Neuronal stem cell (in vitro differentiated cells): ENCODE measurements at regions not wholly inside any gene's neighbourhood (a gene's known extent, or its start where the extent isn't known, plus 50 kb on each side); places are given as distances from the start of the nearest gene placed in this dataset.

Source experiments
- DNase-seq: peaks from one replicate; pipeline ENCODE4 v3.0.0-alpha.2; 2013; ENCODE audit warnings: low spot score
- H2AFZ ChIP-seq: one replicate; pipeline ENCODE4 v1.6.1; 2013; ENCODE audit warnings: mild to moderate bottlenecking, low read length, inconsistent platforms
- H2AK5ac ChIP-seq: 2 replicates; pipeline ENCODE4 v1.6.1; 2013; ENCODE audit warnings: low read depth, mild to moderate bottlenecking, inconsistent platforms, low read length, moderate library complexity, mixed read lengths
- H2BK120ac ChIP-seq: 2 replicates; pipeline ENCODE4 v1.6.1; 2013; ENCODE audit warnings: low read depth, mild to moderate bottlenecking, inconsistent platforms, low read length, moderate library complexity, mixed read lengths
- H2BK12ac ChIP-seq: one replicate; pipeline ENCODE4 v1.6.1; 2013; ENCODE audit warnings: low read length, inconsistent platforms
- H2BK15ac ChIP-seq: 2 replicates; pipeline ENCODE4 v1.6.1; 2013; ENCODE audit warnings: mild to moderate bottlenecking, low read length, inconsistent platforms, mixed read lengths
- H2BK5ac ChIP-seq: one replicate; pipeline ENCODE4 v1.6.1; 2013; ENCODE audit warnings: inconsistent platforms, mild to moderate bottlenecking, low read length, moderate library complexity
- H3K14ac ChIP-seq: one replicate; pipeline ENCODE4 v1.6.1; 2013; ENCODE audit warnings: low read length, inconsistent platforms
- H3K18ac ChIP-seq: 2 replicates; pipeline ENCODE4 v1.6.1; 2013; ENCODE audit warnings: low read length, inconsistent platforms
- H3K23ac ChIP-seq: 2 replicates; pipeline ENCODE4 v1.6.1; 2013; ENCODE audit warnings: low read depth, mild to moderate bottlenecking, mixed read lengths, low read length, inconsistent platforms; ENCODE audit not compliant: poor library complexity
- H3K27ac ChIP-seq: replicated peaks from 3 replicates; pipeline ENCODE4 v1.5.1; 2013; ENCODE audit warnings: low read length, inconsistent platforms
- H3K27me3 ChIP-seq, 3 experiments: 2 replicates each; pipeline ENCODE4 v1.6.1; 2013; ENCODE audit warnings: low read length in 3 of 3, mild to moderate bottlenecking in 2 of 3, inconsistent platforms in 1 of 3, low read depth in 1 of 3, mixed read lengths in 1 of 3, moderate library complexity in 1 of 3; ENCODE audit not compliant: control insufficient read depth in 3 of 3, insufficient read depth in 3 of 3
- H3K36me3 ChIP-seq, 2 donors: replicated peaks in 1 of 2; 2 replicates each; pipeline ENCODE4 v1.6.1; 2013; ENCODE audit warnings: low read length in 2 of 2; ENCODE audit not compliant: control insufficient read depth in 2 of 2, insufficient read depth in 2 of 2
- H3K4ac ChIP-seq: 2 replicates; pipeline ENCODE4 v1.6.1; 2013; ENCODE audit warnings: inconsistent platforms, mild to moderate bottlenecking, low read length, moderate library complexity
- H3K4me1 ChIP-seq, 2 donors: 1 replicate in 1 of 2; 2 replicates in 1 of 2; pipeline ENCODE4 v1.6.1; 2013; ENCODE audit warnings: low read length in 2 of 2, low read depth in 1 of 2; ENCODE audit not compliant: control insufficient read depth in 2 of 2, insufficient read depth in 1 of 2
- H3K4me2 ChIP-seq: one replicate; pipeline ENCODE4 v1.6.1; 2013; ENCODE audit warnings: mild to moderate bottlenecking, low read length, inconsistent platforms; ENCODE audit not compliant: insufficient read depth, poor library complexity, severe bottlenecking
- H3K4me3 ChIP-seq, 2 donors: 2 replicates each; pipeline ENCODE4 v1.5.1; 2013; ENCODE audit warnings: low read length in 2 of 2, mild to moderate bottlenecking in 2 of 2, inconsistent platforms in 1 of 2, moderate library complexity in 1 of 2
- H3K79me1 ChIP-seq: one replicate; pipeline ENCODE4 v1.6.1; 2013; ENCODE audit warnings: low read depth, mild to moderate bottlenecking, inconsistent platforms, low read length, moderate library complexity
- H3K9ac ChIP-seq: one replicate; pipeline ENCODE4 v1.6.1; 2013; ENCODE audit warnings: mild to moderate bottlenecking, low read depth, low read length, inconsistent platforms; ENCODE audit not compliant: poor library complexity
- H3K9me3 ChIP-seq, 2 donors: replicated peaks in 1 of 2; 2 replicates each; pipeline versions ENCODE3 to v1.6.1; 2013; ENCODE audit warnings: low read length in 2 of 2, mild to moderate bottlenecking in 2 of 2, inconsistent platforms in 1 of 2, low read depth in 1 of 2, mixed read lengths in 1 of 2, moderate library complexity in 1 of 2; ENCODE audit not compliant: control insufficient read depth in 2 of 2, insufficient read depth in 1 of 2
- H4K8ac ChIP-seq: one replicate; pipeline ENCODE4 v1.6.1; 2013; ENCODE audit warnings: low read depth, mild to moderate bottlenecking, inconsistent platforms, low read length, moderate library complexity
- H4K91ac ChIP-seq: one replicate; pipeline ENCODE4 v1.6.1; 2013; ENCODE audit warnings: low read length, low read depth, mild to moderate bottlenecking, inconsistent platforms; ENCODE audit not compliant: poor library complexity
- WGBS, 2 donors: extraction: QIAGEN DNeasy Blood & Tissue Kit; methylation state at CpG; one replicate each; pipeline ENCODE4 v1.1.7; 2013; ENCODE audit warnings: missing lambda C conversion rate in 2 of 2, mixed read lengths in 1 of 2; ENCODE audit not compliant: insufficient read length in 2 of 2, insufficient replicate concordance in 1 of 2; ENCODE audit errors: extremely low coverage in 2 of 2; 5-methylcytosine and 5-hydroxymethylcytosine counted together

DNA sequence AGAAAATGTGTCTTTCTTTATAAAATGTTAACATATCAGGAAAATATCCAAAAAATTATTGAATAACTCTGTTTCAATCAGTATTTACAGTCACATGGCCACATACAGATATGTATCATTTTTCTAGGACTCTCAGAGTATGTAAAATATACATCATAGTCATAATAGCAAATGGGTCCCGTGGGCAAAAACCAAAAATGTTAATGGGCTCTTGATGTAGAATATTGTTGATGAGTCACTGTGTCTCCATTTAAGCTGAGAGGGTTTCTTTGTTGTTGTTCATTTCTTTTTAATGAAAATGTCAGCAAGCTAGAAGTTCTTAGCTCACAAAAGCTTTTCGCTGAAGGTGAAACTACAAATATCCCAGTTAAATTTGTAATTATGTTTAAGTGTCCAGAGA lies 1713.1 kb upstream of the PCDH20 start:
- no peak overlapping the region for H4K8ac ChIP-seq
- H3K4me1 ChIP-seq = peaks cover 4 to 5% of the 10 kb centered on the region in 2 donors
- no peaks in the 10 kb centered on the region for H3K36me3 ChIP-seq
- no peak overlapping the region for H2BK120ac ChIP-seq
- no peak overlapping the region for H3K14ac ChIP-seq
- no peak overlapping the region for H2AK5ac ChIP-seq
- no peak overlapping the region for H2AFZ ChIP-seq
- no peak overlapping the region for H2BK5ac ChIP-seq
- H4K91ac ChIP-seq = no peak overlapping the region
- H3K4me2 ChIP-seq = no peak overlapping the region
- no peak overlapping the region for H3K9ac ChIP-seq
- no peak overlapping the region for H2BK12ac ChIP-seq
- no peak overlapping the region for H3K27ac ChIP-seq
- H3K4me3 ChIP-seq = no peak overlapping the region
- no peak overlapping the region for H3K18ac ChIP-seq
- no peak overlapping the region for H2BK15ac ChIP-seq
- no peaks in the 10 kb centered on the region for H3K9me3 ChIP-seq
- H3K79me1 ChIP-seq = no peaks in the 10 kb centered on the region
- H3K23ac ChIP-seq = no peak overlapping the region
- no peaks in the 10 kb centered on the region for H3K27me3 ChIP-seq
- no CpG with 5 or more reads among the region's 2 CpGs for WGBS, 2 donors
- no peak overlapping the region for H3K4ac ChIP-seq
- DNase-seq = no peak

DNA sequence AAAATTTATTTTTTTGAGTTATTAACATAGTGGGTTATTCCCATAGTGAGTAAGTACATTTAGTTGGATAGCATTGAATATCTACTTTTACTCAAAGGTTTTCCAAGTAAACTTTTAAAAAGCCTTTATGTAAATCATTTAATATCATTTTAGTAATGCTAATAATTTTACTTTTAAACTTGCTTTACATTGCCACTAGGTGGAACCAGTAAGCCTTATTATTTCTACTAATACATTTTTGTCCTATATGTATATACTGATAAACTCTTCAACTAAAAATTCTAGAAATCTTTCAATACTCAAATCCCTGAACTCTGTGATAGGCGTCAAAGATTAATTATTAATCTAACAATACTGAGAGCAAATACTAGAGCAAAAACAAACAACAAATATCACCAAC lies 1709.2 kb upstream of the PCDH20 start:
- no peak overlapping the region for H2BK5ac ChIP-seq
- H3K4ac ChIP-seq = no peak overlapping the region
- no peaks in the 10 kb centered on the region for H3K9me3 ChIP-seq
- no peak overlapping the region for H3K27ac ChIP-seq
- H3K4me1 ChIP-seq = peaks cover 2 to 4% of the 10 kb centered on the region in 2 donors
- no peak overlapping the region for H3K9ac ChIP-seq
- H2AK5ac ChIP-seq = no peak overlapping the region
- H2BK15ac ChIP-seq = no peak overlapping the region
- H3K4me2 ChIP-seq = no peak overlapping the region
- no peak overlapping the region for H4K91ac ChIP-seq
- H3K4me3 ChIP-seq = no peak overlapping the region
- no peak overlapping the region for H2AFZ ChIP-seq
- no peak overlapping the region for H3K18ac ChIP-seq
- H3K14ac ChIP-seq = no peak overlapping the region
- no peaks in the 10 kb centered on the region for H3K27me3 ChIP-seq
- DNase-seq = no peak
- no peak overlapping the region for H4K8ac ChIP-seq
- no peak overlapping the region for H2BK120ac ChIP-seq
- no peak overlapping the region for H2BK12ac ChIP-seq
- no peaks in the 10 kb centered on the region for H3K36me3 ChIP-seq
- no peaks in the 10 kb centered on the region for H3K79me1 ChIP-seq
- no peak overlapping the region for H3K23ac ChIP-seq
- no CpG with 5 or more reads among the region's 1 CpG for WGBS, 2 donors

DNA sequence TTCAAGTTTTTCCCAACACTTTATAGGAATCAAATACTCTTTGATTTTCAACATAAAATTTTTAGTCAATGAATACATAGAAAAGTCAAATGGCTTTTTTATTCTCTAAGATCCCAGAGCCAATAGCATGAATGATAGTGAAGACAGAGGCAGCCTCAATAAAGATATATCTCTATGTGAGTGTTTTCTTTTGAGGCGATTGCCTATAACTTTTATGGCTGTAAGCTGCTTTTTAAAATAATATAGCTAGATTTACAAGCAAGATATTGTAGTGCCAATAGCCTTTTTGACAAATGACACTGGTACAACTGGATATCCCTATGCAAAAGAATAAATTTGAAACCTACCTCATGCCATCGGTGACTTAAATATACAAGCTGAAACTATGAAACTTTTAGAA lies 1705.2 kb upstream of the PCDH20 start:
- Histone ChIP-seq H3K27me3 (no peaks in the 10 kb centered on the region), H3K18ac (no peak overlapping the region), H4K91ac (no peak overlapping the region), H3K27ac (no peak overlapping the region), H3K4me1 (no peaks in the 10 kb centered on the region), H3K79me1 (no peaks in the 10 kb centered on the region), H3K4me2 (no peak overlapping the region), H3K23ac (no peak overlapping the region), H4K8ac (no peak overlapping the region), H3K4ac (no peak overlapping the region), H3K9me3 (no peaks in the 10 kb centered on the region), H2BK5ac (no peak overlapping the region), H3K36me3 (no peaks in the 10 kb centered on the region), H3K4me3 (no peak overlapping the region), H3K9ac (no peak overlapping the region), H2BK15ac (no peak overlapping the region), H2AK5ac (no peak overlapping the region), H2BK12ac (no peak overlapping the region), H3K14ac (no peak overlapping the region), H2AFZ (no peak overlapping the region), H2BK120ac (no peak overlapping the region)
- no peak for DNase-seq
- WGBS, 2 donors = no CpG with 5 or more reads among the region's 2 CpGs

DNA sequence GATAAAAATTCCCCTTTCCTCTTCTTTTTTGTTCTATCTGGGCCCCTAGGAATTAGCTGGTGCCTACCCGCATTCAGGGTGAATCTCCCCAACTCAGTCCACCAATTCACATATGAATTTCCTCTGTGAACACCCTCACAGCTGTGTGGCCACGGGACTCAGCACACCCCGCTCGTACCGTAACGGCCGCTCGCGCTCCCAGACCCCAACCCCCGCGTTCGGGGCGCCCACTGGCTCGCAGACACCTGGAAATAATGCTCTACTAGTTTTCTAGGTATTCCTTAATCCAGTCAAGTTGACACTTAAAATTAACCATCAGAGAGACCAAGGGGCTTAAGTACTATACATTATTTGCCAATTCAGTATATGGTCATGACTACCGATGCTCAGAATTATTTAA lies 1702.1 kb upstream of the PCDH20 start:
- Histone ChIP-seq H2BK12ac (no peak overlapping the region), H3K18ac (no peak overlapping the region), H3K4me2 (no peak overlapping the region), H4K91ac (no peak overlapping the region), H3K23ac (no peak overlapping the region), H3K4me1 (no peaks in the 10 kb centered on the region), H3K9ac (no peak overlapping the region), H3K27me3 (no peaks in the 10 kb centered on the region), H3K4me3 (no peak overlapping the region), H3K4ac (no peak overlapping the region), H3K36me3 (no peaks in the 10 kb centered on the region), H2BK15ac (no peak overlapping the region), H4K8ac (no peak overlapping the region), H3K9me3 (no peaks in the 10 kb centered on the region), H2BK5ac (no peak overlapping the region), H2AFZ (no peak overlapping the region), H2AK5ac (no peak overlapping the region), H3K14ac (no peak overlapping the region), H3K79me1 (no peaks in the 10 kb centered on the region), H3K27ac (no peak overlapping the region), H2BK120ac (no peak overlapping the region)
- no peak for DNase-seq
- no CpG with 5 or more reads among the region's 15 CpGs for WGBS, 2 donors
